ENCODE measurements at regions not wholly inside any gene's neighbourhood (a gene's known extent, or its start where the extent isn't known, plus 50 kb on each side); places are given as distances from the start of the nearest gene placed in this dataset.

- Histone ChIP-seq H3K27ac (no peak overlapping the region), H3K27me3 (no peaks in the 10 kb centered on the region), H3K4me3 (no peak overlapping the region), H3K4me1 (no peaks in the 10 kb centered on the region), H3K36me3 (no peaks in the 10 kb centered on the region), H3K9me3 (peaks cover 20% of the 10 kb centered on the region)
- peak in 1 of 2 donors; percentile 60 for DNase-seq (ENCODE audit: low spot score in 2 of 2)
- TF ChIP-seq CTCF (IDR thresholded peaks at IDR 0.05) (no peak), POLR2A (IDR thresholded peaks at IDR 0.05) (no peak), POLR2AphosphoS5 (IDR thresholded peaks at IDR 0.05) (no peak), EP300 (IDR thresholded peaks at IDR 0.05) (no peak)
- WGBS, result 73% methylated on average over 4 of the region's 5 CpGs
Observed at GRCh38 chr13:18954254-18954653, 227.4 kb downstream of the TUBA3C start.

GRCh38 chr13:18953139-18953930 lies 228.3 kb downstream of the TUBA3C start:
- H3K36me3 ChIP-seq, result no peaks in the 10 kb centered on the region
- H3K4me1 ChIP-seq, result no peaks in the 10 kb centered on the region
- no peaks in the 10 kb centered on the region for H3K27me3 ChIP-seq
- H3K27ac ChIP-seq, result no peak overlapping the region
- peaks cover 10% of the 10 kb centered on the region for H3K9me3 ChIP-seq
- no peak for DNase-seq (ENCODE audit: low spot score in 2 of 2)
- TF ChIP-seq POLR2A (IDR thresholded peaks at IDR 0.05), result no peak
- no peak for TF ChIP-seq POLR2AphosphoS5 (IDR thresholded peaks at IDR 0.05)
- TF ChIP-seq CTCF (IDR thresholded peaks at IDR 0.05), result no peak
- no peak overlapping the region for H3K4me3 ChIP-seq
- WGBS, result 66% methylated on average over 7 of the region's 8 CpGs

- no peaks in the 10 kb centered on the region for H3K4me1 ChIP-seq
- H3K4me3 ChIP-seq, result no peak overlapping the region
- H3K9me3 ChIP-seq, result peaks cover 4% of the 10 kb centered on the region
- 86% methylated on average over 13 of the region's 18 CpGs for WGBS
- H3K27ac ChIP-seq, result no peak overlapping the region
- H3K36me3 ChIP-seq, result no peaks in the 10 kb centered on the region
- TF ChIP-seq EP300 (IDR thresholded peaks at IDR 0.05), result no peak
- no peak for TF ChIP-seq CTCF (IDR thresholded peaks at IDR 0.05)
- no peak for TF ChIP-seq POLR2A (IDR thresholded peaks at IDR 0.05)
- TF ChIP-seq POLR2AphosphoS5 (IDR thresholded peaks at IDR 0.05), result no peak
- no peaks in the 10 kb centered on the region for H3K27me3 ChIP-seq
- DNase-seq (ENCODE audit: low spot score in 2 of 2), result no peak
Observed at GRCh38 chr13:18952225-18953016, 229.2 kb downstream of the TUBA3C start.

GRCh38 chr13:18951412-18951811 lies 230.2 kb downstream of the TUBA3C start:
- H3K9me3 ChIP-seq, result no peaks in the 10 kb centered on the region
- no peaks in the 10 kb centered on the region for H3K4me1 ChIP-seq
- TF ChIP-seq EP300 (IDR thresholded peaks at IDR 0.05), result no peak
- TF ChIP-seq POLR2A (IDR thresholded peaks at IDR 0.05), result no peak
- no peak for TF ChIP-seq POLR2AphosphoS5 (IDR thresholded peaks at IDR 0.05)
- no peak for TF ChIP-seq CTCF (IDR thresholded peaks at IDR 0.05)
- no peaks in the 10 kb centered on the region for H3K36me3 ChIP-seq
- WGBS, result 97% methylated on average over 13 of the region's 13 CpGs
- no peak overlapping the region for H3K4me3 ChIP-seq
- no peak for DNase-seq (ENCODE audit: low spot score in 2 of 2)
- no peak overlapping the region for H3K27ac ChIP-seq
- no peaks in the 10 kb centered on the region for H3K27me3 ChIP-seq

- Histone ChIP-seq H3K36me3 (no peaks in the 10 kb centered on the region), H3K4me3 (no peak overlapping the region), H3K27ac (no peak overlapping the region), H3K9me3 (no peaks in the 10 kb centered on the region), H3K4me1 (no peaks in the 10 kb centered on the region), H3K27me3 (no peaks in the 10 kb centered on the region)
- 81% methylated on average over 7 of the region's 7 CpGs for WGBS
- DNase-seq (ENCODE audit: low spot score in 2 of 2), result no peak
- TF ChIP-seq EP300 (IDR thresholded peaks at IDR 0.05) (no peak), POLR2AphosphoS5 (IDR thresholded peaks at IDR 0.05) (no peak), POLR2A (IDR thresholded peaks at IDR 0.05) (no peak), CTCF (IDR thresholded peaks at IDR 0.05) (no peak)
Observed at GRCh38 chr13:18949970-18950369, 231.7 kb downstream of the TUBA3C start.
